Activated CD8-positive, alpha-beta memory T cell treated with anti-CD3 and anti-CD28 coated beads for 24 hours (primary cell): ENCODE measurements at regions not wholly inside any gene's neighbourhood (a gene's known extent, or its start where the extent isn't known, plus 50 kb on each side); places are given as distances from the start of the nearest gene placed in this dataset.

ENCODE experiments used
- DNase-seq: peaks from one replicate; pipeline ENCODE4 v3.0.0-alpha.2; 2020

DNA sequence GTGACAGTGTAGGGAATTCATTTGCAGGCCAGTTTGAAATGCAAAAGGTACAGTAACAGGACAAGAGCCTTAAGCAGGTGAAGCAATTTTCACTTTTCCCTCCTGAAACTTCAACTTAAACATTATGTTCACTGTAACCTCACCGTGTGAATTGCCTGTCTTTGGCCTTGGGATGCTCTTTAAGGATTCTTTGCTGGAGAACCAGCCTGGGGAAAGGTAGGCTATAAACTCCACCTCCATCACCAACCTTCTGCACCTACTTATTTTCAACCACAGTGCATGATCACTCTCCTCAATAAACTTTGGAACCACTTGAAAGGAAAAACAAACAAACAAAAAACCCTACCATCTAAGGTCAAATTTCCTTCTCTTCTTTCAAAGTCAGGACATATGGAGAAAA lies 300.5 kb downstream of the TLE1 start:
- DNase-seq: no peak

DNA sequence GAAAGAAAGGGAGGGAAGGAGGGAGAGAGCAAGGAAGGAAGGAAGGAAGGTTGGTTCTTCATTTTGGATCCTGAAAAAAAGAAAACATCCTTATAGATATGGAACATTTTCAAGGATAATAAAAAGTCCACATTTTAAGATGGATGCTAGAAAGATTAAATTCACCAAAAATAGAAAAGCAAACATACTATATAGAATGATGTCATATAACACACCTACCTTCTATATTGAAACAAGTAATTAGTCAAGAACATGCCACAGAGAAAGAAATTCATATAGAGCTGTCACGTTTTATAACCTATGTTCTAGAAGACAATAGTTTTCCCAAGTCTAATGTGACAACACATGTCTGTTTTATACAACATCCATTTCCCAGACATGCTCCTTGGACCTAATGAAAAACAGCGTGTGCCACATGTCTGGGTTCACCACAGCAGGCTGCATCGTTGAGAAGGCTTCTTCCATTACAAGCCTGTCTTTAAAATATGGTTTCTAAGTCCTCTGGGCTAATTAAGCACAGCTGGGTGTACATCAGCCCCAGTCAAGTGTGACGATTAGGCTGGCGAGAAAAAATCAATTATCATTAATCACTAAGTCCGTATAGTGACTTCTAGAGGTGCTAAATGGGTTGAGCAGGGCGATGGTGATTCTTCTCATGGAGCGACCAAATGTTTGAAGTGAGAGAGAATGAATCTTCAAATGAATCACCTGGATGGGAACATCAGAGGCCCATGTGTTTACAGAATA lies 301.8 kb downstream of the TLE1 start:
- DNase-seq: no peak

DNA sequence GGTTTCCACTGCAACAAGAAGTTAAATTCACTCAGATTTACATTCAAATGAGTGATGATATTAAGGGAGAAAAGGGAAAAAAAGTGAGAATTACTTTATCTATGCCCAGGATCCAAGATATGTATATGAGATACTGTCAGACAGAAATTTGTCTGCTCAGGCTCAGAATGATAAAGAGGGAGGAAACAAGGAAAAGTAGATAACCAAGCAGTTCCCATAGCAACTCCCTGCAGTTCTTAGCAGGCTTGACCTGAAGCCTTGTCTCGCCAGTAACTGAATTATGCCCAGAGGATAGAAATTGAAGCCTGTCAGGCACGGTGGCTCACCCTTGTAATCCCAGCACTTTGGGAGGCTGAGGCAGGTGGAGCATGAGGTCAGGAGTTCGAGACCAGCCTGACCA lies 304.4 kb downstream of the TLE1 start:
- DNase-seq: no peak

DNA sequence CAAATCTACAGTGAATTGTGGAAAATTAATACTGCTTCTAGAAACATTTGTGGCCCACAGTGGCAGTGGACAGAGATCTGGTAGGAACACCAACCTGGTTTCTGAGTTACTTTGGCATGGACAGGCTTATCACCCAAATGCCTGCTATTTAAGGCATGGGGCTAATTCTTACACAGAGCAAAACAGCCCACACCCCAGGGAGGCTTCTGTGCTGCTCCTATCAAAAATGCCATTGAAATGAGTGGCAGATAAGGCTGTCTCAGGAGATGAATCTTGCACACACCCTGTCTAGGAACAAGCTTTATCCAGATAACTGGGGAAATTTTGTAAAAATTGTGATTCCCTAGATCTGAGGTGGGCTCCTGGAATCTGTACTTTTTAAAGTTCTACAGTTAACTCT lies 307.1 kb downstream of the TLE1 start:
- DNase-seq: no peak

DNA sequence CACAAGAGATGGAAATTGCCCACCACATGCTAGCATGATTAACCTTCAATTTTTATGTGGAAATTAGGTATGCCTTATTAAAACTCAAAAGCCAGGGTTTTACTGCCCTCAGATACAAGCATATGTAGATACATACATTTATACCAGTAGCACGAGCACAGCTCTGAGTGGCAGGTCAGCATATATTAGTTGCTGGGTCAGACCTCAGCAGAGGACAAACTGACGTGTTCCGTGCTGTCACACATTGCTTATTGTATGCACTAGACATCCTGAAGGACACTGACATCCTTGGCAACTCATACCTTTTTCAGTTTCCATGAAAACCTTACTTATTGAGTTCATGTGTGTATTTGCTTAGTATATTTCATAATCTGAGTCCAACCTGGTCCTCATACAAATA lies 307.7 kb downstream of the TLE1 start:
- no peak for DNase-seq

DNA sequence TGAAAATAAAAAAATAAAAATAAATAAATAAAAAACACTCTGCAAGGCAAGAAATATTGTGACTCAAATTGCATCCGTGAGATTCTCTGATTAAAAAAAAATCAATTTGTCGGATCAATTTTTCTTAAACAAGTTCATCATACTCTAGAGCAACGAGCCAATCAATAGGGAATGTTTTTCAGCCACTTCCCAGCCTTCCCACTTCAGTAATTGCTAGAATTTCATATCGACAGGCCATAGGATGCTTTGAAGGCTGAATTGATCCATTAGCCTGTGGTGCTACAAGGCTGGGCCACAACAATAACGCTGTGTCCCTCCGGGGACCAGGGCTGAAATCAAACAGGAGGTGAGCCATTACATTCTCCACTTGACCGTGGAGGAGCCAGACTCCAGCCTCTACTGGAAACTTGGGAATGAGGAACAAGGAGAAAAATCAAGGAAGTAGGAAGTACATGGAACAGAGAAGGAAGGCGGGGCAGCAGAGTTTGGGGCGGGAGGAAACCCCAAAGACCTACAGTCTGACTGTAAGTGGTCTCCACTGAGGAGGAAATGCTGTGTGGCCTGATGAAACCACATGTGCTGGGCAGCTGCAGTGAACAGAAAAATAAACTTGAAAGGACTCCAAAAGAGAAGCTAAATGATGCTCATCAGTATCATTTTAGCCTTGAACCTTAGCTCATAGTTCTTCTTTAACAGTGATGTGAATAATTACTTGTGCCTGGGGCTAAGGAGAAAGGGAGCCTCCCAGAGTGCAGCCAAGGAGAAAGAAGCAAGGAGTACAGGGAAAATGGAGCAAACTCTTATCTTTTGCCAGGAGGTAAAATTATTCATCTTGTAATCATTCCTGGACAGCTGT lies 308.6 kb downstream of the TLE1 start:
- DNase-seq: no peak

DNA sequence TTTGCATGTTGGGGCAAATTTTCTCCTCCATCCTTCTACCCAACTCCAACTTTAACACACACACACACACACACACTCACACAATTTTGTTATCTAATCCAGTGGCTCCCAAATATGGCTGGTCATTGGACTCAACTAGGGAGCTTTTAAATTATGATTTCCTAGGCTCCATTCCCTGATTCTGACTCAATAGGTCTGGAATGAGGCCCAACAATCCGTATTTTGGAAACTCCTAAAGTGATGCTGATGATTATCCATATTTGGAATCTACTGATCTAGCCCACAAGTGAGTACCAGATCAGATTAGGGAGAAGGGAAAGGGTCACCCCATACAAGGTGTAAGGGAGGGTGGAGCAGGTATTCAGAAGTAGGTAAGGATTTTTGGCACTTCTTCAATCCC lies 309.7 kb downstream of the TLE1 start:
- DNase-seq: no peak

DNA sequence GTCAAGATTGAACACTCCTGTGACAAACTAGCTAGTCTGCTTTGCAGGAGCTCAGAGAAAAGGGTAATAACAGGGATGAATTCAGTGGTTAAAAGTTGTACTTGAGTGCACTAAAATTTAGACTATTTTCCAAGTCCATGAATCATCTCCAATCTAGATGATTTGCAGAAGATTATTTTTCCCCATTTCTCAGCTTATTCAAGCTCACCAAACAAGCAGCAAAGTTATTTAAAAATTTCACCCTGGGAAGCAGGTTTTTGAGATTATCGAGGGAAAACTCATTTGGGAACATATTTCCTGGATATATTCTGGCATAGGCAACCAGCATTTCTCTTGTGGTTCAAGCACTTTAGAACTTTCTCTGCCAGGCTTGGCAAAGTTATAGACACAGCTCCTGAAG lies 311.4 kb downstream of the TLE1 start:
- no peak for DNase-seq

DNA sequence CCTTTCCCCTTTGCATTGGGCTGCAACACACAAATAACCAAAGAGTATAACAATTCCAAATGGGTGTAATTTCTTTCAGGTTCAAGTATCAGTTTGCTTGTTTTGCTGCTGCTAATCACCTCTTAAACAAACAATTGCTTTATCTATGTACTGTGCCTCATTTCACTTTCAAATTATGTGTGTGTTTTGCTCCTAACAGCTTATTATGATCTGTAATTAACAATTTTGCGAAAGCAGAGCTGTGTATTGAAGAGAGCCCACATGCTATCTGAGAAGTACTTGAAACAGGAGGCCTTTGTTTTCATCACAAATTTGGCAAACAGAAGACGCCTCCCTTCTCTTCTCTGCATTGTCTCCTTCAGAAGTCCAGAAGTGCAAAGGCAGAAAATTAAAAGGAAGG lies 312.0 kb downstream of the TLE1 start:
- no peak for DNase-seq

DNA sequence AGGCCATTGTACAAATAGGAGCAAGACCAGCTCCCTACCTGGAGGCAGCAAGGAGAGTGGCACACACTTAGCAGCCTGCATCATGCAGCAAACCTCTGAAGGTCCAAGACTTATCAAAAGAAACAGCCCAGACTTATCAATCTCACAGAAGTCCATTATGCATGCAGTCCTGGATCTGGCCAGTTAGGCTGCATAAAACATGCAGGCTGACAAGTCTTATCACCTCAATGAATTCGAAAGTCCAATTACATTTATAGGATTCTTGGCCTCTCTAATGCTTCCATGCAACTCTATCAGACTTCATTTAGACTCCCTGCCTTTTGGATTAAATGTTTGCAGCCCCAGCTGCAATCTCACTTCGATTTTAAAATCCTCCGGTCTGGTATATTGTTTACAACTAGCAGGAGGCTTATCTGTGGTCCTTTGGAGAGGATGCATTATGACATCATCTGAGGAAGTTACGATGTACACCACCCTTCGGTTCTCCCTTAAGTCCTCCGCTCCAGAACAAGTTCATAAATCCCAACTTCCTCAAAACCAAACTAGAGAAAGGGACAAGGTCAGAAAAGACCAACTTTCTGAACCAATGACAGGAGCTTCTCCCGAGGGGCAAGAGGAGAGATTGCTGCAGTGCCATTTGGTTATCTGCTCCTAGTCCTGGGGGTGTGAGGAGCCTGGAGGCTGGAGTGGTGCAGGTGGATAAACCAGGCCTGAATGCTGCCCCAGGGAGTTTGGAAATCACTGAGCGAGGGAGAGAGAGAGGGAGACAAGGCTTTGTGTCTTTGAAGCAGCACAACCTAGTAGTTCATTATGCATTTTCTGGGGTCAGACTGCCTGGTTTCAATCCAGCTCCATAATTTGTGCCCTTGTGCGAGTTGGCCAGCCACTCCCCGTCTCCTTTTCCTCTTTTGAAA lies 313.9 kb downstream of the TLE1 start:
- DNase-seq: no peak

DNA sequence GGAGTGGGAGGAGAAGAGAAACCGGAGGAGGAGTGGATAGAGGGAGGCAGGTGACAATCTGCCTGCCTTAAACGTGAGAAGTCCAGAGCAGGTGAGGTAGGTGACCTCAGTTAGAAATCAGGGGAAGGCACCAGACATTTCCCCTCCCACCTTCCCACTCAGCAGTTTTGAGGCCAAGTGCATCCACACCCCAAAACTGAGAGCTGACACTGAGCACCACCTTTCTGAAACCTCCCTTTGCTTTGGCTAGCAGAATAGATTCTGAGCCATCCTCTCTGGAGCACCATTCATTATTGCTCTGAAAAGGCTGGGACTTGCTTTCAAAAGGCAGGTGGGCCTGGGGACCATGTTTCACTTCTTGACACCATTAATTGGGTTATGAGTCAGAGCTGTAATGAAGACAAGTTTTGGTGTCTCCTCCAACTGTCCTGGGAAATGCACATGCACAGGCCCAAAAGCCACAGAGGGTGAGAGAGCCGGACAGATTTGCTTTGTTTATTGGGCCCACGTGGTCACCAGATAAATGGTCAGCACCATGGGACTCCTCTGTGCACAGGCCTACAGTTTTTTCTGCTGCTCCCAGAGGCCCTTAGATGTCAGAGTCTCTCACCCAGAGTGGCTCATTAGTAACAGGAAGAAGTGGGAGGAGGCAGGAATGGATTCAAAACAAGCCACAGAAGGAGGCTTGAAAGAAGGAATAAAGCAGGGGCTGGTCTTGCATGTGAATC lies 314.7 kb downstream of the TLE1 start:
- no peak for DNase-seq

DNA sequence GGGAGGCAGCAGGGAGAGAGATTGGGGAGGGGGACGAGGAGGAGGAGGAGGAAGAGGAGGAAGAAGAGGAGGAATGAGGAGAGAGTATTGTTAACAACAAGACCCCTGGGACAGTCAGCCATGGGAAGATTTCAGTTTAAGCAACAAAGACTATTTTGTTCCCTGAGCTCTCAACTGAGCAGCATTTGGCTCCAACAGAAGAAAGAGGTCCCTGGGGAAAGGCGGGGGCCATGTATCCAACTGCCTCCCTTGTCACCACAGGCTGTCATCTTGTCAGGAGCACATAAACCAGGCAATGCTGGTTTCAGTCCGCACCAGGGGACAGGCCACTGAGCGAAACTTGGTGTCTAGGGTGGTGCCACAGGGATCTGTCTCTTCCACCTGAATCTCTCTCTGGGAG lies 316.1 kb downstream of the TLE1 start:
- DNase-seq: no peak

DNA sequence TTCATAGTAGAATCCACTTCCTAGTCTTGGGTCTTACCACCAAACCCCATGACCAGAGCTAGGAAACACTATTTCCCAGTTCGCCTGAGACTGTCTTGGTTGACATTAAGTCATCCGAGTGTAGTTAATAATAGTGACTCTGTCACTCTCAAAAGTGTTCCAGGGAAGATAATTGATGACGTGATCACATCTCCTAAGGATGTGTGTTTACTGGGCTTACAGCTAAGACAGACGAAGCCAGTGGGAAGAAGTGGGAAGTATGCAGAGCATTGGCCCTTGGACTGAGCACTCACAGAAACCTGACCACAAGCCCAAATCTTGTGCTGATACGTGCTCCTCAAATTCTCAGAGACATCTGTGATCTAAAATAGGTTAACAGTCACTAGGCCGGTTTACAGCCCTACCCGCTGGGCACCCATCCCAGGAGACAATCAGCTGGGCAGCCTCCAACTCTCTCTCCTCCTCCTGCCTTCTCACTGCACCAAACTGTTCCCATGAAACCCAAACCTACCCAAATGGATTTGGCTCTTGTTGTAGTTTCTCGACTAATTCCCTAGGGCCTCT lies 316.6 kb downstream of the TLE1 start:
- no peak for DNase-seq

DNA sequence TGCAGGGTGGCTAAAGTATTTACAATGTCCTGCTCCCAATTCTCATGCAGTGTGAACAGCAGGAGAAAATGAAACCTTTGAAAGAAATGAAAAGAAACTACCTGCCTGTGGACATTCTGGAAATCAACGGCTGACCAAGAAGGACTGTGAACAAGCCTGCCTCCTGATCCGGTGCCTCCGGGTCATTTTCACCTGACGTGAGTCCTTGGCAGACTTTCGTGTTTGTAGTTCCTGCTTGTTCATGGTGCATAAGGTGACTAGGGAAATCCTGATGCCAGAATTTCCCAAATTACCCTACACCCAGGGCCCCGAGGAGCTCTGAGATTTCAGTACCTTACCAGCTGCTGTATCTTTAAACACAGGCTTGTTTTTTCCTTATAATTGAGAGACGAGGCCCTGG lies 317.5 kb downstream of the TLE1 start:
- no peak for DNase-seq

DNA sequence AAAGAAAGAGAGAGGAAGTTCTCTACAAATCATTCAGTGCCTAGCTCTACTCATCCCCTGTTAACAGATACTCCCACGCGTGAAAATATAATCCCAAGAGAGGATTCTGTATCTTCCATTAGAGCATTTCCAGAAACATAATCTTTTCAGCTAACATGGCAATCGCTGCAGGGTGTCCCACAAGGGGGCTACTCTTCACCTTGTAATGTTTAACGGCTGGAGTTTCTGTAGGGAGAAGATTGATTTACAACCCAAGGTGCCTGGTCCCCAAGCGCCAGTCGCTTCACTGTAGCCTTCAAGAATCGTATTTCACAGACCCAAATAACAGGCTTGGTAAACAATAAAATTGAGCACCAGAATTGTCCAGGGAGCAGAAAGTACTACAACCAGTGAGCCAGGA lies 318.7 kb downstream of the TLE1 start:
- no peak for DNase-seq

DNA sequence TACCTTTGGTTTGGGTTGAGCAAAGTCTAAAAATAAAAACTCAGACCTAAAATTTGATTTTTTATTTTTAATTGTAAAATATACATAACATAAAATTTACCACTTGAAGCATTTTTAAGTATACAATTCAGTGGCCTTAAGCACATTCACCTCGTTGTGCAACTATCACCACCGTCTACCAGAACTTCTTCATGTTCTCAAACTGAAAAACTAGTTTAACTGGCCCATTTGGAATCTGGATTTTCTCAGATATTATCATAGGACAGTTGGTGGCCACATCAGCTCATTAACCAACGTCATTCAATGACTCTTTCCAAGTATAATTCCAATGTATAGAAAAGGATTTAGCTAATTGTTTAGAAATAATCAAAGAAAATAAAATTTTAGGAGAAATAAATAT lies 319.3 kb downstream of the TLE1 start:
- DNase-seq: no peak

DNA sequence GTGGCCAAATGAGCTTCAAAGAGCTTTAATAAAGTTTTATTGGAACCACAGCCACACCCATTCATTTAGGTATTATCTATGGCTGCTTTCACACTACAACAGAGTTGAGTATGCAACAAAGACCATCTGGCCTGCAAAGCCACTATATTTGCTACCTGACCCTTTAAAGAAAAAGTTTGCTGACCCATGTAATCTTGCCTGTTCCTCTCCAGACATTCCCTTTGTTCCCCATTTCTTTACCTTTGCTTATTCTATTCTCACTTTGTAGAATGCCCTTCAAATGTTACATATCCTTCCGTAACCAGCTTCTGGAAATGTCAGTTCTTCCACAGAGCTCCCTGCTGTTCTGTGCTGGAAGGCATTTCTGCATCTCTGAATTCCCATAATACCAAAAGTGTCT lies 320.2 kb downstream of the TLE1 start:
- DNase-seq: no peak

DNA sequence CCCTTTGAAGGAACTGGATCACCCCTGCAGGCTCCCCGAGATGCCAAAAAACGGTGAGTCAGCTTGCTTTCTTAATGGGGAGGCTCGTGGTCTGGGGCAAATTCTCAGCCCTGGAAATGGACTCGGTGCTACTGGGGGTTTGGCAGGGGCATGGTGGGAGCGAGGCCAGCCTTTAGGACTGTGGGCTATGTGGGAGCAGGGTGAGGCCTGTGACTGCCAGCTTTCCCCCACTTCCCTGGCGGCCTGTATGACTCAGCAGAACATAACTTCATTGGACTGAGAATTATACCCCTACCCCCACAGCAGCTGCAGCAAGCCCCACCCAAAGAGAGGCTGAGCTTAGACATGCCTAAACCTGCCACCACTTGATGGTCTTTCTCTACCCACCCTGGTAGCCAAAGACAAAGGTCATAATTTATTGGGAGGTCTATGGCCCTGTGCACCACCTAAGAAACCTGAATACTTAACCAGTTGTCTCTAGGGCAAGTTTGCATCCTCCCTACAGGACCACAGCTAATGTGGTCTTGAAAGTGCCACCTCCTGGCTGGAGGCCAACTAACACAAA lies 325.3 kb downstream of the TLE1 start:
- no peak for DNase-seq

DNA sequence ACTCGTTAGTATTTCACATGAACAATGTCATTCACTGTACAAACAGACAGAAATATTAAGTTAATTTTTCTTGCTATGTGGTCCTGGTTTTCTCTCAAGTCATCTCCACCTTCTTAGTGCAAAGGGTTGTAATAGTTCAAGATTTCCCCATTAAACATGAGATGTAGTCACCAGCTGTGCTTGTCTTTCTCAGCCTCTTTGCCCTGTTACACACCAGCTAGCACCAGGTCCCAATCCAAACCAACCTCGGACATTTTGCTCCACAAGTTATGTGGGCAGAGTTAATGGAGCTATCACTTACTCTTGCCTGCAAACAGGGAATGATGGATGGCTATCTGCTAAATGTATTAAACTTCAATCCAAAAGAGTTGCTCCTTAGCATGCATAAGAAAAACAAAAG lies 328.1 kb downstream of the TLE1 start:
- no peak for DNase-seq

DNA sequence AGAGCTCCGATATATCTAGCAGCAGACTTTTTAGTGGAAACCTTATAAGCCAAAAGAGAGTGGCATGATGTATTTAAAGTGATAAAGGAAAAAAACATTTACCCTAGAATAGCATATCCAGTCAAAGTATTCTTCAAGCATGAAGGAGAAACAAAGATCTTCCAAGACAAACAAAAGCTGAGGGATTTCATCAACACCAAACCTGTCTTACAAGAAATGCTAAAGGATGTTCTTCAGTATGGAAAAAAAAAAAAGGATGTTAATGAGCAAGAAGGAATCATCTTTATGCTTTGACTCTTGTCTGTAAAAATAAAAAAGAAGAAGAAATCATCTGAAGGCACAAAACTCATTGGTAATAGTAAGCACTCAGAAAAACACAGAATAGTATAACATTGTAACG lies 338.2 kb downstream of the TLE1 start:
- DNase-seq: no peak

DNA sequence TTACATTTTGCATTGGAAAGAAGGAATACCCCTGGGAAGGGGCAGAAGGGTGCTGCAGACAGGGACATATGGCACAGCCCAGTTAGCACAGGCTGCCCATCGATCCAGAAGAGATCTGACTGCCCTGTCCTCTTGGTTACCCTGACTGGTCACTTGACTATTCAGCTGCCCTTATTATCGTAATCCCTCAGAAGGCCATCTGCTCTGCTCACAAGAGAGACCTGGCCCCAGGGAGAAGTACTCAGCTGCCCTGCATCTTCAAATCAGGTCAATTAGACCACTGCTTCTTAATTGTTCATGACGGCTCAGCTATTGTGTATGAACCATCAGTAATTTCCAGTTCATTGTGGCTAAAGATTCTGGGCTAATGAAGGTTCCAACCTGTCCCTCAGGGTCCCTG lies 345.0 kb downstream of the TLE1 start:
- DNase-seq: no peak

DNA sequence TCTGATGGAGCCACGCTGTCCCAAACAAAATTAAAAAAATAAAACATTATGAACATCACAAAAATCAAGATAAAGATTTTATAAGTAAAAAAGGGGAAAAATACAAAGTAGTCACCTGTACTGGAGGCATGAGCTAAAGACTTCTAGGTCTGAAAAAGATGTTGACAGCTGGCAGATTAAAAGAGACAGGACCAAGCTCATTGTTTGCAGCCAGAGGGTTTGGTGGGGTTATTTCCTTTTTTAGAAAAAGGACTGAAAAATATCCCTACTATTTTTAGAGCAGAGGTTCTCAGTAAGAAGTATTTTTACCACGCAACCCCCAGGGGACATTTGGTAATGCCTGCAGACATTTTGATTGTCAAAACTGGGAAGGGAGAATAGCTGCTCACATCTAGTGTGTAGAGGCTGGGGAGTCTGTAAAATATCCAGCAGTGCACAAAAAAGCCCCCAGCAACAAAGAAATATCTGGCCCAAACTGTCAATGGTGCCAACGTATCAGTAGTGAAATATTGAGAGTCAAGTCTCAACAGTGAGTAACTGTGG lies 353.4 kb downstream of the TLE1 start:
- no peak for DNase-seq
